HEK293T (cell line): ENCODE measurements at regions not wholly inside any gene's neighbourhood (a gene's known extent, or its start where the extent isn't known, plus 50 kb on each side); places are given as distances from the start of the nearest gene placed in this dataset.

Experiments used
- BHLHE40 ChIP-seq: fragments of 450-650 bp; IDR thresholded peaks from 2 replicates; pipeline ENCODE4 v1.6.1; 2016; ENCODE audit warnings: mild to moderate bottlenecking, moderate library complexity, borderline replicate concordance
- FOXA1 ChIP-seq: fragments of 450-650 bp; IDR thresholded peaks from 2 replicates; pipeline ENCODE4 v1.6.1; 2016; ENCODE audit warnings: mild to moderate bottlenecking
- FOXK2 ChIP-seq: fragments of 450-650 bp; IDR thresholded peaks from 2 replicates; pipeline ENCODE4 v1.6.1; 2016; ENCODE audit warnings: mild to moderate bottlenecking
- HDGF ChIP-seq: fragments of 450-650 bp; IDR thresholded peaks from 2 replicates; pipeline ENCODE4 v1.6.1; 2017; ENCODE audit warnings: antibody characterized with exemption, borderline replicate concordance
- NFRKB ChIP-seq: fragments of 450-650 bp; IDR thresholded peaks from 2 replicates; pipeline ENCODE4 v1.6.1; 2016; ENCODE audit warnings: mild to moderate bottlenecking, moderate library complexity
- SP1 ChIP-seq: fragments of 450-650 bp; IDR thresholded peaks from 2 replicates; pipeline ENCODE4 v1.6.1; 2017
- TARDBP ChIP-seq: fragments of 450-650 bp; IDR thresholded peaks from 2 replicates; pipeline ENCODE4 v1.6.1; 2016

DNA sequence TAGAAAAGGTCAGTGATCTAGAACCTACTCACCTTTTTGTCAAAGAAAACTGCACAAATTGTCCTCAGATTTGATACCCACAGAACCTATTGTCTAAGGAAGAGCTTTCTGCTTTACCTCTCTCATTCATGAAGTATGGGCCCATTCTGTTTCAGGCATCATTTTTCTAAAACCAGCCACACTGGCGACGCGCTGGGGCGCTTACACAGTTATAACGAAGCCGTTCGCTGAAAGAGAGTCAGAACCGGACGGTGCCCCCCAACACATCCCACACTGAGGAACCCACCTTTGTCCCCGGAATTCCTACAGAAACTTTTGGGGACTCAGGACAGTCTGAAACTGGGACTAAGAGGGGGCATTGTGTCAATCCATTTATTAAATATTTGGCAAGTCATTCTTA, 206.3 kb upstream of the HAAO start:
- TF ChIP-seq TARDBP (no peak), NFRKB (no peak), FOXA1 (no peak), FOXK2 (no peak), SP1 (no peak), HDGF (no peak), BHLHE40 (no peak)
